ENCODE measurements at regions not wholly inside any gene's neighbourhood (a gene's known extent, or its start where the extent isn't known, plus 50 kb on each side); places are given as distances from the start of the nearest gene placed in this dataset.

GRCh38 chr6:150312395-150312794 is 56.4 kb upstream of the IYD start:
- no peak for TF ChIP-seq POLR2AphosphoS5 (IDR thresholded peaks at IDR 0.05; ENCODE audit: low read depth, low read length)
- TF ChIP-seq POLR2A (IDR thresholded peaks at IDR 0.05; ENCODE audit: low read depth, low read length), result no peak

All from GM12892 (cell line).